H1 (cell line): ENCODE measurements at regions not wholly inside any gene's neighbourhood (a gene's known extent, or its start where the extent isn't known, plus 50 kb on each side); places are given as distances from the start of the nearest gene placed in this dataset.

Experiments
- CTCF ChIA-PET: fragments of 300-600 bp; sonication (Branson Sonifier 250); formaldehyde crosslinking; loops from one replicate; lab custom pipeline; 2021; ENCODE audit not compliant: partially characterized antibody; lab: Charles Lee
- POLR2A ChIA-PET: fragments of 300-600 bp; sonication (Branson Sonifier 250); formaldehyde crosslinking; loops from one replicate; lab custom pipeline; 2021; ENCODE audit warnings: inconsistent platforms; ENCODE audit not compliant: partially characterized antibody; lab: Charles Lee
- DNase-seq, 2 experiments: peaks; one replicate each; pipeline versions ENCODE4 v3.0.0 to v3.0.0-alpha.2; 2010 to 2022; ENCODE audit warnings: low spot score in 2 of 2, low read depth in 1 of 2, mixed read lengths in 1 of 2
- FAIRE-seq: peaks from 2 replicates; lab custom pipeline; 2011; peaks lifted over from hg19 to GRCh38; lab: Jason Lieb, UNC
- H2AFZ ChIP-seq: 2 replicates; pipeline ENCODE4 v1.8.1; 2012; ENCODE audit warnings: low read length, inconsistent platforms
- H2AK5ac ChIP-seq: 2 replicates; pipeline ENCODE4 v1.6.1; 2013; ENCODE audit warnings: low read depth, low read length
- H2BK120ac ChIP-seq: replicated peaks from 2 replicates; pipeline ENCODE3; 2013; ENCODE audit warnings: low read depth, low read length, inconsistent platforms
- H2BK12ac ChIP-seq: 2 replicates; pipeline ENCODE4 v1.6.1; 2013; ENCODE audit warnings: low read depth, low read length
- H2BK15ac ChIP-seq: 2 replicates; pipeline ENCODE4 v1.6.1; 2013; ENCODE audit warnings: low read length
- H2BK20ac ChIP-seq: 2 replicates; pipeline ENCODE4 v1.6.1; 2013; ENCODE audit warnings: low read length
- H2BK5ac ChIP-seq: 2 replicates; pipeline ENCODE4 v1.6.1; 2013; ENCODE audit warnings: low read depth, low read length
- H3K14ac ChIP-seq: 2 replicates; pipeline ENCODE4 v1.6.1; 2013; ENCODE audit warnings: inconsistent platforms; ENCODE audit not compliant: insufficient read length
- H3K18ac ChIP-seq: 2 replicates; pipeline ENCODE4 v1.6.1; 2013; ENCODE audit warnings: low read length; ENCODE audit errors: extremely low read depth
- H3K23ac ChIP-seq: 2 replicates; pipeline ENCODE4 v1.6.1; 2013; ENCODE audit warnings: inconsistent platforms; ENCODE audit not compliant: insufficient read length
- H3K23me2 ChIP-seq: 2 replicates; pipeline ENCODE4 v1.6.1; 2013; ENCODE audit warnings: low read depth, low read length
- H3K27ac ChIP-seq: 2 replicates; pipeline ENCODE4 v1.6.1; 2011; ENCODE audit warnings: low read depth, low read length, inconsistent platforms
- H3K27me3 ChIP-seq, 4 experiments: replicated peaks in 1 of 4; 1 replicate in 1 of 4; 2 replicates in 3 of 4; pipeline versions ENCODE4 v1.6.1 to v1.8.1; 2011 to 2013; ENCODE audit warnings: low read length in 3 of 4, mild to moderate bottlenecking in 3 of 4, inconsistent platforms in 2 of 4, mixed read lengths in 2 of 4, moderate library complexity in 1 of 4; ENCODE audit not compliant: control insufficient read depth in 3 of 4, insufficient read depth in 3 of 4; ENCODE audit errors: extremely low read depth in 1 of 4
- H3K36me3 ChIP-seq, 4 experiments: 2 replicates each; pipeline versions ENCODE4 v1.6.1 to v1.8.1; 2011 to 2013; ENCODE audit warnings: mild to moderate bottlenecking in 4 of 4, low read length in 3 of 4, moderate library complexity in 2 of 4, control low read depth in 1 of 4, inconsistent platforms in 1 of 4; ENCODE audit not compliant: insufficient read depth in 4 of 4, control insufficient read depth in 2 of 4
- H3K4ac ChIP-seq: replicated peaks from 2 replicates; pipeline ENCODE3; 2013; ENCODE audit warnings: low read length, low read depth, mixed read lengths, inconsistent platforms; ENCODE audit not compliant: insufficient read length
- H3K4me1 ChIP-seq, 4 experiments: replicated peaks in 1 of 4; 1 replicate in 1 of 4; 2 replicates in 3 of 4; pipeline versions ENCODE4 v1.6.1 to v1.8.1; 2011 to 2013; ENCODE audit warnings: low read length in 3 of 4, inconsistent platforms in 2 of 4, mixed read lengths in 1 of 4; ENCODE audit not compliant: insufficient read depth in 4 of 4, control insufficient read depth in 3 of 4
- H3K4me2 ChIP-seq, 2 experiments: 2 replicates each; pipeline versions ENCODE4 v1.6.1 to v1.8.1; 2011 to 2013; ENCODE audit warnings: low read depth in 2 of 2, low read length in 2 of 2, control low read depth in 1 of 2, inconsistent platforms in 1 of 2, mild to moderate bottlenecking in 1 of 2; ENCODE audit not compliant: insufficient read depth in 1 of 2
- H3K4me3 ChIP-seq, 4 experiments: fragments of 200-600, 300-600 bp in 1 of 4; sonication (generic), shearing (Covaris generic), sonication (Bioruptor Twin) in 1 of 4; 2 replicates each; pipeline versions ENCODE4 v1.5.1 to v1.8.1; 2011 to 2016; ENCODE audit warnings: low read length in 4 of 4, low read depth in 3 of 4, control low read depth in 2 of 4, inconsistent platforms in 2 of 4, mild to moderate bottlenecking in 2 of 4, mixed read lengths in 1 of 4, moderate library complexity in 1 of 4; ENCODE audit not compliant: insufficient read depth in 2 of 4; ENCODE audit errors: extremely low read depth in 1 of 4
- H3K56ac ChIP-seq: replicated peaks from 2 replicates; pipeline ENCODE3; 2013; ENCODE audit warnings: low read depth, mild to moderate bottlenecking, mixed read lengths, low read length, inconsistent platforms; ENCODE audit not compliant: insufficient read length
- H3K79me1 ChIP-seq: 2 replicates; pipeline ENCODE4 v1.6.1; 2013; ENCODE audit warnings: low read depth, low read length, control low read depth
- H3K79me2 ChIP-seq, 2 experiments: 2 replicates each; pipeline versions ENCODE4 v1.6.1 to v1.8.1; 2012 to 2013; ENCODE audit warnings: low read length in 2 of 2, mild to moderate bottlenecking in 2 of 2, inconsistent platforms in 1 of 2; ENCODE audit not compliant: insufficient read depth in 2 of 2, control insufficient read depth in 1 of 2
- H3K9ac ChIP-seq, 4 experiments: replicated peaks in 1 of 4; 1 replicate in 1 of 4; 2 replicates in 3 of 4; pipeline versions ENCODE4 v1.6.1 to v1.8.1; 2011 to 2013; ENCODE audit warnings: low read depth in 3 of 4, low read length in 3 of 4, control low read depth in 2 of 4, mild to moderate bottlenecking in 2 of 4, moderate library complexity in 2 of 4, inconsistent platforms in 1 of 4; ENCODE audit errors: extremely low read depth in 1 of 4
- H3K9me3 ChIP-seq, 2 experiments: 2 replicates each; pipeline versions ENCODE4 v1.6.1 to v1.8.1; 2012 to 2013; ENCODE audit warnings: mild to moderate bottlenecking in 2 of 2, moderate library complexity in 2 of 2, control low read depth in 1 of 2, inconsistent platforms in 1 of 2, low read depth in 1 of 2, low read length in 1 of 2, mixed read lengths in 1 of 2; ENCODE audit not compliant: insufficient read depth in 2 of 2
- H4K20me1 ChIP-seq, 2 experiments: replicated peaks in 1 of 2; 2 replicates each; pipeline versions ENCODE3 to v1.8.1; 2011 to 2013; ENCODE audit warnings: inconsistent platforms in 2 of 2, low read length in 2 of 2, mild to moderate bottlenecking in 1 of 2; ENCODE audit not compliant: insufficient read depth in 2 of 2, control insufficient read depth in 1 of 2
- H4K5ac ChIP-seq: 2 replicates; pipeline ENCODE4 v1.6.1; 2013; ENCODE audit warnings: low read length, low read depth, mixed read lengths, inconsistent platforms; ENCODE audit not compliant: insufficient read length
- H4K8ac ChIP-seq: 2 replicates; pipeline ENCODE4 v1.8.0; 2013; ENCODE audit warnings: mild to moderate bottlenecking, moderate library complexity, low read length, inconsistent platforms; ENCODE audit not compliant: insufficient read depth; ENCODE audit errors: extremely low read depth
- H4K91ac ChIP-seq: replicated peaks from 2 replicates; pipeline ENCODE3; 2013; ENCODE audit warnings: low read length, mixed read lengths, inconsistent platforms; ENCODE audit not compliant: insufficient read length
- POLR2A ChIP-seq, 2 experiments: IDR thresholded peaks; 1 replicate in 1 of 2; 2 replicates in 1 of 2; pipeline ENCODE4 v1.6.1; 2011; ENCODE audit warnings: low read depth in 2 of 2, low read length in 2 of 2, mild to moderate bottlenecking in 2 of 2; ENCODE audit errors: control extremely low read depth in 1 of 2
- TEAD4 ChIP-seq: IDR thresholded peaks from 2 replicates; pipeline ENCODE4 v1.6.1; 2012; ENCODE audit warnings: low read depth, low read length, inconsistent platforms, mixed read lengths
- WGBS, 2 experiments: shearing (Covaris generic) in 1 of 2; methylation state at CpG; one replicate each; pipeline versions ENCODE4 v1.1.6 to v1.1.7; 2013 to 2015; ENCODE audit warnings: low lambda C conversion rate in 2 of 2, mixed read lengths in 2 of 2, inconsistent platforms in 1 of 2, low coverage in 1 of 2, missing lambda C conversion rate in 1 of 2; ENCODE audit not compliant: insufficient replicate concordance in 2 of 2, insufficient coverage in 1 of 2, insufficient read length in 1 of 2; ENCODE audit errors: extremely low coverage in 1 of 2, missing lambda C conversion rate in 1 of 2; 5-methylcytosine and 5-hydroxymethylcytosine counted together

DNA sequence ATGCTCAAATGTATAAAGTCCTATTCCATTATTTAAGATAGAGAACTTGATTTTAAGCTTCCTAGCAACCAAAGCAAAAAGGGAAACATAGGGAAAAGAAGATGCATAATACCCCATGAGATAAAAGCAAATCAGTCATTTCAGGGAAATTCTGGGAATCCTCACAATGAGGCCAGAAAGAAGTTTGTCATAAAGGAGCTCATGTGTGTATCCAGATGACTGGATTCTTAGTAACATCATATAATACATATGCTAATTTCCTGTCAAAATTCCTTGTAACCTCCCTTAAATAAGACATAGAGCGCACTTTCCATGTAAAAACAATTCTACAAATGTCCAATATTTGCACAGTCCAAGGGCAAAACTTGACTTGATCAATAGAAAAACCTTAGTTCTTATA lies 411.0 kb upstream of the WWC1 start:
- H4K5ac ChIP-seq: no peak overlapping the region
- no peaks in the 10 kb centered on the region for H3K79me1 ChIP-seq
- no peaks in the 10 kb centered on the region for H4K20me1 ChIP-seq
- no peaks in the 10 kb centered on the region for H3K36me3 ChIP-seq
- no peaks in the 10 kb centered on the region for H3K27me3 ChIP-seq
- no peak for FAIRE-seq
- TF ChIP-seq TEAD4 (no peak), POLR2A (IDR thresholded peaks at IDR 0.05; ENCODE audit: control extremely low read depth in 1 of 2, low read depth in 2 of 2, low read length in 2 of 2) (no peak)
- no peak overlapping the region for H3K9ac ChIP-seq
- H3K79me2 ChIP-seq: no peaks in the 10 kb centered on the region
- no peak overlapping the region for H2BK120ac ChIP-seq
- no peak overlapping the region for H3K14ac ChIP-seq
- WGBS, 2 experiments: 95% methylated on average over 1 of the region's 1 CpG; no CpG with 5 or more reads in 1 of the 2 experiments
- no peak overlapping the region for H3K4ac ChIP-seq
- CTCF ChIA-PET: interaction anchor here (0.7 to 2.4 kb wide), 5 partner anchors 12 to 184 kb away, joined by 3 to 5 read pairs (median 4); no protein-coding TSS in a partner anchor
- H3K4me1 ChIP-seq: peaks cover 0 to 3% (median 1%) of the 10 kb centered on the region in 4 experiments; a peak in 3 of 7 replicates
- no peak for DNase-seq
- no peak overlapping the region for H2BK20ac ChIP-seq
- H3K9me3 ChIP-seq: no peaks in the 10 kb centered on the region
- H3K4me3 ChIP-seq: no peak overlapping the region
- H3K23me2 ChIP-seq: no peaks in the 10 kb centered on the region
- no peak overlapping the region for H2BK15ac ChIP-seq
- H2AK5ac ChIP-seq: no peak overlapping the region
- H3K27ac ChIP-seq: no peak overlapping the region
- no peak overlapping the region for H3K4me2 ChIP-seq
- H4K91ac ChIP-seq: no peak overlapping the region
- POLR2A ChIA-PET: no interaction called here
- H3K56ac ChIP-seq: no peak overlapping the region
- no peak overlapping the region for H2AFZ ChIP-seq
- no peak overlapping the region for H3K23ac ChIP-seq
- H3K18ac ChIP-seq: no peak overlapping the region
- no peak overlapping the region for H2BK12ac ChIP-seq
- no peak overlapping the region for H4K8ac ChIP-seq
- no peak overlapping the region for H2BK5ac ChIP-seq
